SHP77 (cell line): ENCODE measurements at regions not wholly inside any gene's neighbourhood (a gene's known extent, or its start where the extent isn't known, plus 50 kb on each side); places are given as distances from the start of the nearest gene placed in this dataset.
"Not testable (repeated sequence)": the region's sequence is repeated elsewhere in the genome, so short reads cannot be mapped to it uniquely, and the experiment has no call there.

Experiments
- DNase-seq, 2 experiments: peaks; one replicate each; lab custom pipeline; 2025; lab: John Stamatoyannopoulos, UW

DNA sequence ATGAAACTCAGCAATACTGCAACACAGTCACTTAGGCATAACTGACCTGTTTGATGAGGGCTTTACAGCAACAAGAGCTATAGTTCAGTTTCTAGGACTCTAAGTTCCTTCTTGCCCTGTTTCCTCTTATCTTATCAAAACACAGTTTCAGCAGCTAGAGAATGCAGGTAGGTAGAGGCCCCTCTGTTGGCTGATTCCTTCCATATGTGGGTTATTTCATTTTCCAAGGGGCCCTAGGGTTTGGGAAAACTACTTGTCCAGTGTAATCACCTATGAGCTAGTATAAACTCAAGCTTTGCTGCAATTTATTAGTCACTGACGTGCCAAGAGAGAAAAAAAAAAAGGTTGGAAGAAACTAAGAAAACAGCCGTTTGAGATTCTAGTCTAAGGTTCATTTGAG lies 607.7 kb upstream of the USP24 start:
- DNase-seq = no peak

DNA sequence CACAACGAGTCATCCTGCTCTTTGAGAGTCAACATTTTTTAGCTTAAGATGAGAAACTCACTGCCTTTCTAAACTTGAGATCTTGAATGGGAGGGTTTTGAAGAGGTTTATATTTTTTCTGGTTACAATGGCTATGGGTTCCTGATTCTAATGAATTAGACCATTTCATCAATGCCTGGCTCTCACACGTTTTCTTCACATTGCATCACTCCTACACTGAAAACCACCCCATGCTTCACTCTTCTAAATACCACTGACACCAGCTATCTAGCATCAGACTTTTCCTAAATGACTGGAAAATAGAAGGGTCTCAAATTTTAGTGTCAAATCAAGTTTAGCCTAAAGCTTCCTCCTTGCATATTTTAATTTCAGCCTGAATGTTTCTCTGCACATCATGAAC lies 606.1 kb upstream of the USP24 start:
- no peak for DNase-seq

DNA sequence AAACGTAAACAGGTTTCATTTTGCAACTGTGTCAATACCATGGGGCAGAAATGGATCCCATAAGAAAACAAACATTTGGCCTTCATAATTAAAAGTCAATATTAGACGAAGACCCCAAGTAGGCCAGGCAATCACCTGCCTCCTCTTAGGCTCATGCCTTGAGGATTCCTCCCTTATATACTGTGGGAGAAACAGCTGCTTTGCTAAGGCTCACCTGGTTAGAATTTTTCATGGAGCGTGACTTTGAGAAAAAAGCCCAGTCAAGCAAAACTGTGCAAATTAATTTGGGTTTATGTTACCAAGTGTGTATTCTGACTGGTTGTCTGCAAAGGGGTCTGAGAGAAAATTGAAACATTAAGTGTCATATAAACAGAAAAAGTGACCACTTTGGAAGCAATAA lies 605.3 kb upstream of the USP24 start:
- peak; percentile 94 to 95 for DNase-seq

DNA sequence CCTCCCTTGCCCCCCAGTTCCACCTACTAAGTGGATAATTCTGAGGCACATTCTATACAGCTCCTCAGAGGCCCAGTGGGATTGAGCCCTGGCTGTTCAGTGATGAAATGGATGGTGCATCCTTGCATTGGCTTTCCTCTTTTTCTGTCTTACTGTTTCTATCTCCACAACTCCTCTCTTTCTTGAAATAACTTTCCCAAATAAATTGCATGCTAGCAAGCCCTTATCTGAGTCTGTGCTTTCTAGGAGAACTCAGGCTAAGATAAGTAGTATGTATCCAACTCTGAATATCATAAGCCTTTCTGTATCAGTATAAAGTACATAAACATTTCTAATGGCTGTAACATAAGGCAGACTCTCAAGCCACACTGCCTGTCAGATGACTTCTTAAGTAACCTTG lies 603.8 kb upstream of the USP24 start:
- DNase-seq = no peak

DNA sequence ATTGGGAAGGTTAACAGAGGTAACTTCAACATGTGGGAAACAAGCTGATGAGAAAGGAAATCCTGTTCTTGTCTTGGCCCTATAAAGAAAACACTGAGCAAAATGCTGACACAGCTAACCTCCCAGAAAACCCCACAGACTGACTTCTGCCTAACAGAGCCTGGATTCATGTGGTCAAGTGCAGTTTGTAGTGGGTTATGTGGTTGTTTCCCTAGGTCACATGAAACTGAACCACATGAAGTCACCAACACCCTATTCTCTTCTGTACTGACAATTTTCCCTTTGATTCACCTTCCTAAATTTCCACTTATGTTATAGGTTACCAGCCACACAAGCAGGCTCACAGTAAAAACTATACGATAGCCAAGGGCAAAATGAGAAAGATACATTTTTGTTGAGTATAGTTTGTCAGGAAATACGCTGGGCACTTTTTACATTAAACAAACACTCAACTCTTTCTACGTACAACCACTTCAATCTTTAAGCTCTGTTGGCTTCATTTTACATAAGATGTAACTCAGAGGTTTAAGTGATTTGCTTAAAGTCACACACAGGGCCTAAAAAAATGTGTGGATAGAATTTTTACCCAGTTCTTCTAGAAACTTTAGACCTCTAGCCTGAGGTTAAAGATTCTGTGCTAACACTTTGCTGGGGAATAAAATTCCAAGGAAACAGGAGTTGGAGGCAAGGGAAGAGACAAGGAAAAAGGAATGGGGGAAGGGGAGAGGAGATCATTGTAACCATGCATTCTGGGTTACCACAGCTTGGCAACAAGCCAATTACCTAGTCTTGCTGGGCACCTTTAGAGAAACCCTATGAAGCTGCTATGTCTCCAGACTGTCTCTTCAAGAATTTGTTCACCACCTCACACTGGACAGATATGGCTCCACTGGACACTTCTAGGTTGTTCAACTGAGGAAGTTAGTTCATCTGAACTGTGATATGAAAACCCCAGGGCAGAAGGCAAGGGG lies 601.6 kb upstream of the USP24 start:
- no peak for DNase-seq

DNA sequence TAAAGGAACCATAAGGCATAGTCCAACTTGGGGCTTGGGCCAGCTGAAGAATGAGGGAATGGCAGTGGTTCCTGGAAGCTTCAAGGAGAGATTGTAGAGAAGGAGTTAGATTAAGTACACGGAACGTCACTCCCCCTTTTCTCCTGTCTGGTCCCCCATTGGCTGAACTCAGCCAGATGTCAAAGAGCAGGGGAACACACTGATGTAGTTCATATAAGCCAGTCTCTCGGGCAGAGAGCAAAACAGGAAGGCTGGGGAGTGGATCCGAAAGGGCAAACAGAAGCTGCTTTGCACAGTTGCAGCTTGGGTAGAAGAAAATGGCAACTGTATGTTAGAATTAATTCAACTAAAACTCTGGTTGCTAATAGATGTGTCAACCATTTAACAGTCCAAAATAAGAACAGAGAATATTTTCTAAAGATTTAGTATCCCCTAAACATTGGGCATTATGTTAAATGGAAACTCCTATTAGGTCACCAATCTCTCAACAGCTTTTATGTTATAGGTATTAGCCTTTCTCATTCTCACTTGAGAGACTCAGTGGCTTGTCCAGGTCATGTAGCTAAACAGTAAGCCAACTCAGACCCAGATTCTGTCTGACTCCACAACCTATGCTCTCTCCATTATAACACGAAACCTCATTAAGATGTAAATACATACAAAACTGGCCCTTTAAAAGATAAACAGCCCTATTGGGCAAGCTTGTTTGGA lies 600.7 kb upstream of the USP24 start:
- no peak for DNase-seq

DNA sequence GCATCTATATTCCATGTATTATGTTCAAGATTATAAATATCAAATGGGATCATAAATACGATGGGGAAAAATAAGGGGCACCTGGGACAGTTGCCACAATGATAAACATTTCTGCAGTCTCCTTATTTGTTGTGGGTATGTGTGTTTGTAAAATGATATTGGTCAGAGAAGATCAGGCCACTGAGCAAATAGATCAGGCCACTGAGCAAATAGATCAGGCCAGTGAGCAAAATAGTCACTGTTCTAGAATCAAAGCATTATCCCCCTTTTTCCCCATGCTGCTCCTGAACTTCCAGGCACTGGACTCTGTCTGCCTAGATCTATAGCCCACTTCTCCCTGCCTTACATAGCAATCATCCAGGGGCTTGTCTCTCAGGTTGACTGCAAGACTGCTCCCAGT lies 599.8 kb upstream of the USP24 start:
- no peak for DNase-seq

DNA sequence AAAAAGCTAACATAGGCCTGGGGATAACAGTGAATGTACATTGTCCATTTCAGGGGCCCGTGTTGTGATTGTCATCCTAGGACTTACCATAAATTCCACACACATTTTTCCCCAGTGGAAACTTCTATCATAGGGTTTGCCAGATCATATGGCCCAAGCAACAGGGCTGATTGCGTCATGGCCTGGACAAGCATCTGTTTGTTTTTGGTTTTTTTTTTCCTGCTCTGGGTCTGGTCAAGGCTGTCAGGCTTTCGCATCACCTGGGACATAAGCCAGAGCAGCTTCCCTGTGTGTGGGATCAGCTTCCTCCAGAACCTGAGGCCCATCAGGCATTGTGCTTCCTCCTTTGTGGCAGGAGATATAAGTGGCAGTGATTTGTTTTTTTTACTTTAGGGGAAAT lies 598.5 kb upstream of the USP24 start:
- DNase-seq = peak; percentile 9 to 25

DNA sequence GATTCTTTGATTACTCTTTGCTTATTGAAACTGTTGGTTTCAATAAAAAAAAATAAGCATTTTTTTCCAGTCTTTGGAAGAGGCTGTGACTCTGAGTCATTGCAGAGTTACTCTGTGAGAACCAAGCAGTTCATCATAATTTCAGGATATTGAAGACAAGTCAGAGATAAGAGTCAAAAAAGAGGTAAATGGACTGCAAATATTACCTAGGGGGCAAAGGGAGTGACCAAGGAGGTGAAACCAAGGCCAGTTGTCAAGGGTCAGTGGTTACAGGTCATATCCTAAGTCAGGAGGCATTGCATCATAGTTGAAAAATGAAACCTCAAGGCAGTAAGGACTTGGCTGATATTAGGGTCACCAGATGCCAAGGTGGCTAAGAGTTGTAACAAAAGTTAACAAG lies 597.1 kb upstream of the USP24 start:
- no peak for DNase-seq

DNA sequence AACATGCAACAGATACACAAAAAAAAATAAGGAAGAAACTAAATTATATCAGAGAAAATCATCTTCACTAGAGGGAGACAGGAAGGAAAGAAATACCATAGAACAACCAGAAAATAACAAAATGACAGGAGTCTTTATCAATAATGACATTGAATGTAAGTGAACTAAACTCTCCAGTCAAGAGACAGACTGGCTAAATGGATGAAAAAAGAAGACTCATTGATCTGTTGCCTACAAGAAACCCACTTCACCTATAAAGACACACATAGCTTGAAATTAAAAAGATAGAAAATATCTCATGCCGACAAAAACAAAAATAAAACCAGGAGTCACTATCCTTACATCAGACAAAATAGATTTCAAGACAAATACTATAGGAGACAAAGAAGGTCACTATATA lies 593.1 kb upstream of the USP24 start:
- DNase-seq = no peak

DNA sequence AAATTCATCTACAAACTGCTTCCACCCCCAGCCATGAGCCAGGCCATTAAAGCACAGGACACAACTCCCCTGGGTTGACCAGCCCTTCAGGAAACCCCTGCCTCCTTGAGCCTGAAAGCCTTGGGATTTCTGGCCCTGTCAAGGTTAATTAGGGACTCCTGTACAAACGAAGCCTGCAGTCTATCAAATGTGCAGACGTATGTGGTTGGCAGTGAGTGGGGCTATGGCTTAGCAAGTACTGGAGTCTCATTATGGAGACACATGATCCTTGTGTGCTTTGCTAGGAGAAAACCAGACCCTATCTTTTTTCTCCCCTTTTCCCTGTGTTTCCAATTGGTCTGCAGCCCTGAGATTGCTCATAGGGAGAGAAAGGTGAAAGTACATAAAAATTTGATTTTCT lies 588.3 kb upstream of the USP24 start:
- DNase-seq = no peak

DNA sequence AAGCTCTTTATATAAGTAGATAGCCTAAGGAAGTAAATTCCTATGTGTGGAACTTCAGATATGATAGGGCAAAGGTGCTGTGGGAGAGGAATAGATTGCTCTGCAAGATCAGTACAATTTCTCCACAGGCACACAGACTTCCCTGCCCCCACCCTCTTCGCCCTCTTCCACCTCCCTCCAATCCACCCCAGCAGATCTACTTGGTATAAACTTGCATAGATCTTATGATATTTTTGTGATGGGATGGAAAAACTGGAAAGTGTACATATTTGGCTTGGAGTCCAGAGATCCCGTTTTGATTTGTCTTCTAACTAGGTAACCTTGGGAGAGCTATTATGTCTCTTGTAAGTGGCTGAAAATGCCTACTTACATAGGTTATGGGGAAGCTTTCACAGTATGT lies 586.3 kb upstream of the USP24 start:
- no peak for DNase-seq

DNA sequence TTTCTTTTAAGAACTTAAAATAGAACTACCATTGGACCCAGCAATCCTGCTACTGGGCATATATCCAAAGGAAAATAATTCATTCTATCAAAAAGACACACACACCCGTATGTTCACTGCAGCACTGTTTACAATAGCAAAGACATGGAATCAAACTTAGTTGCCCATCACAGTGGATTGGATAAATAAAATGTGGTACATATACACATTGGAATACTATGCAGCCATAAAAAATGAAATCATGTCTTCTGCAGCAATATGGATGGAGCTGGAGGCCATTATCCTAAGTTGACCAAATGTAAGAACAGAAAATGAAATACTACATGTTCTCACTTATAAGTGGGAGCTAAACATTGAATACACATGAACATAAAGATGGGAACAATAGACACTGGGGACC lies 585.3 kb upstream of the USP24 start:
- no peak for DNase-seq

DNA sequence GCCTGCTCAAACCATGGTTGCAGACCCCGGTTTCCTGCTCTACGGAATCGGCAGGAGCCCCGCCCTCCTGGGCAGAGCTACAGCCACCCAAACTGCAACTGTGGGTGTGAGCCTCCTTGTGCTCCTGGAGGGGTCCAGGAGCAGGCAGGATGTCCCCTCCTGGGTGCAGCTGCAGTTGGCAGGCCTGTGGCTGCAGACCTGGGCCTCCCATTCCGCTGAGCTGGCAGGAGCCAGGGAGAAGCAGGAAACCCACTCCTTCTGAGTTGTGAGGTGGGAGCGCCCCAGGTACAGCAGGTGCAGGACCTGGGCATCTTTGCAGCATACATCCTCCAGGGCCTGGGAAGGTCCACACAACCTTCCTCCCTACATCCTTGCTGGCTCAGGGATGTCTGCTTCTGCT lies 578.7 kb upstream of the USP24 start:
- DNase-seq = no peak

DNA sequence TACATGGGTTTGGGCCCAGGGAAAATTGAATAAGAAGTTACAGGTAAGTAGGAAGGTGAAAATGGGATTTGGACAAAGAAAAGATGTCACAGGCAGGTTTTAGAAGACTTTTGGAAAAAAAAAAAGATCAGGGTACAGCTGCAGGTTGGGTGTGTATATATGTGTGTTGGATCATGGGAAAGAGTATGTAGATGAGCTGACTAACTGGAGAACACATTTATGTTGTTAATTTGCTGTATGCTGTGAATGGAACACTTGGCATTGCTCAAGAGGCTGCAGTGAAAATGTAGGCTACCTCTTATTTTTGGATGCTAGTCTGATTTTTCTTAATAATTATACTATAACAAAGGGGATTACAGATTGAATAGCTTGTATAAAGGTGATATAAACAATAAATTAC lies 577.7 kb upstream of the USP24 start:
- DNase-seq = no peak

DNA sequence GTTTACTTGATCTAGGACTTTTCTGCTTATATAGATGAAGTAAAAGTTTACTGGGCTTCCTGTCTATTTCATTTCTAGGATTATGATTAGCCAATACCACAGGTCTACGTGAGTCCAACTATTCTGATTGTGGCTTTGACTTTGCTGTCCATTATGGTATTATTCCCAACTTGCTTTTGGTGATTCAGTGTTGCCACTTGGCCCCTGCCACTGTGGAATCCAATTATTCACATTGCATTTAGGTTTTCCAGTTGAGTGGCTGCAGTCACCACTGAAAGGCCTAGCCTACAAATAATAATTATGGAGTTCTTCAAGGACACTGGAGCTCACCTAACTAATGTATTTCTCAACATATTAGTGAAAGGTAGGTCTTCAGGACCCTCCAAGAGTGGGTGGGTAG lies 574.3 kb upstream of the USP24 start:
- no peak for DNase-seq

DNA sequence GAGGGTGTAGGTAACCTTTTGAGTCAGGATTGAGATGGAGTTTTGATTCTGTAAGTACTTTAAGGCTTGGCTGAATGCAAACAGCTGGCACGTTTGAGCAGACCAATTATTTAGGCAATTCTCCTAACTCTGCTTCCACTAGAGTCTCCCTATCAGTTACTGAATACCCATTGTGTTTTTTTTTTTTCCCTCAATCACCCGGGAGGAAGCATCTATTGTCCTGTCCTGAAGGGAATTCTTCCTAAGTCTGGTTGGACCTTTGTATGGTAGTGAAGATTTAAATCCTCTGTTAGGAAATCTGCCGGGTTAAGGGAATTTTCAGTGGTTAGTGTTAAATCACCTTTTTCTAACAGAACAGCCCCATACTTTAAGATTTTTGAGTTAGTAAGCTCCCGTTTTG lies 571.2 kb upstream of the USP24 start:
- DNase-seq = no peak

DNA sequence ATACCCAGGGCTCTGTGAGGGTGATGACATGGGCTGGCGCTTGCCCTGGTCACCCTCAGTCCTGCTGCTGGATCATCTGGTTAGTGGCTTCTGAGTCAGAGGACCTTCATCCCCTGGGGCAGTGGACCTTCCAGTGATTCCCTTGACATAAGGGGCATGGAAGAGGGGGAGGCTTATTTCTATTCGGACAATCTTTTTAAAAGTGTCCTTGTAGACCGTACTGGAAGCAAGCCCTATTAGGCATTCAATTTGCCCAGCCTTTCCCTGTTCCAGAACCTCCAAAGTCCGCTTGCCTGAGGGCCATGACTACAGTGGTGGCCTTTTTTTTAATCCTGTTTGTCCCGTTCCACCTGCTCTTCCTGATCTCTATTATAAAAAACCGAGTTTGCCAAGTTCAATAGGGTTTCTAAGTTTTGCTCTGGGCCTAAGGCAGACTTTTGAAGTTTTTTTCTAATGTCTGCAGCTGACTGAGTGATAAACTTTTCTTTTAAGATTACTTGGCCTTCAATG lies 569.8 kb upstream of the USP24 start:
- DNase-seq = not testable (repeated sequence)

DNA sequence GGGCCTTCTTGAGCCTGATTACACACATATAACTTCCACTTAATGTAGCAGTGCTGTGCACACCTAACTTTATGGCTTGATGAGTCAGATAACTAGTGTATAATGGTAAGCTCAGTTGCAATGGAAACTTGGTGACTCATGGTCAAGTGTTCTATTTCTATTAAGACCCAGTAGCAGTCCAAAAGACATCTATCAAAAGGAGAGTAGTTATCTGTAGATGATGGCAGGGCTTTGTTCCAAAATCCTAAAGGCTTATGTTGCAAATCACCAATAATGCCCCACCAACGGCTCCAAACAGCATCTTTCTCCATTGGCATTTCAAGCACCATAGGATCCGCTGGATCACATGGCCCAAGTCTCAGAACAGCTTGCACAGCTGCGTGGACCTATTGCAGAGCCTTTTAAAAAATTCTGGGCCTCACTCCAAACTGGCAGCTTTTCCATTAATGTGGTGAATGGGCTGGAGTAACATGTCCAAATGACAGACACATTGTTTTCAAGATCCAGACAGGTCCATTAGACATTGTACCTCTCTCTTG lies 566.8 kb upstream of the USP24 start:
- no peak for DNase-seq

DNA sequence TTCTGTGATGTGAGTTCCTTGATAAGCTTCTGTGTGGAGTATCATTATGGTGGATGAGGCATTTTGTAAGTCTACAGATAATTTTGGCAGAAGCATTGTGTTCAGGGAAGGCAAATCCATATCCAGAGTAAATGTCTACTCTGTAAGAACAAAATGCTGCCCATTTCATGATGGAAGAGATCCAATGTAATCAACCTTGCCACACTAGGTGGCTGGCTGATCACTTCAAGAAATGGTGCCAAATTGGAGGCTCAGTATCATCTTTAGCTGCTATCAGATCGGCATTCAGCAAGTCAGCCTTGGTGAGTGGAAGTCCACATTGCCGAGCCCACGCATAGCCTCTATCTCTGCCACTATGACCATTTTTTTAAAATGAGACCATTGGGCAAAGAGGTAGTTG lies 565.8 kb upstream of the USP24 start:
- DNase-seq = no peak

DNA sequence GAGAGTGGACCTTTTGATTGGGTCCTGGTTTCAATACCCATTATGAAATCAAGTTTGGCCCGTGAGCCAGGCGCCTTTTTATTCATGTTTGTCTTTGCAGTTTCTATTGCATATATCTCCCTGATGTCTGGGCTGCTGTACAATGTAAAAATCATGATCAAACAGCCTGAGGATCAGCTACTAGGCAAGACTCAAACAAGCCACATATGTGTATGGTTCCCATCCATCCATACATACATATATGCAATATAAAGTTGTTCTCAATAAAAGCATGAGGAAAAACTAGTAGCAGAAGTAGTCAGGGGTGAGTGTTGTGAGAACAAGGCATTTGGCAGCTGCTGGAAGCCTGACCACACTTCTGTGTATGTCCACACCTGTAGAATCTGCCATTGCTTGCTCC lies 562.4 kb upstream of the USP24 start:
- no peak for DNase-seq

DNA sequence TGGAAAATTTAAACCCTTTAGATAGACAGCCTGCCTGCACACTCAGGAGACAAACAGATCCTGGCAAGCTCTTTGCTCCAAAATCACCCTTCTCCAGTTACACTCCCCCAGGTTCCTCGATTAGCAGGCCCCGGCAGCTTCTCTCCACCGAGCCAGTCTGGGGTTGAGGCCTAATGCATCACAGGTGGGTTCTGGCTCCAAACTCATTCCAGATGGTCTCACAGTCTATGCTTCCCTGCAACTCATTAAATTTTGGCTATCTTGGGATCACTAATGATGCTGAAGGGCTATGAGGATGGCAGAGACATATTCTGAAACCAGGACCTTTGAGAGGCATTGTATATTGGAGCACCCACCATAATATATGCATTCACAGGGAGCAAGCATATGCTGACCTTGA lies 559.8 kb upstream of the USP24 start:
- no peak for DNase-seq

DNA sequence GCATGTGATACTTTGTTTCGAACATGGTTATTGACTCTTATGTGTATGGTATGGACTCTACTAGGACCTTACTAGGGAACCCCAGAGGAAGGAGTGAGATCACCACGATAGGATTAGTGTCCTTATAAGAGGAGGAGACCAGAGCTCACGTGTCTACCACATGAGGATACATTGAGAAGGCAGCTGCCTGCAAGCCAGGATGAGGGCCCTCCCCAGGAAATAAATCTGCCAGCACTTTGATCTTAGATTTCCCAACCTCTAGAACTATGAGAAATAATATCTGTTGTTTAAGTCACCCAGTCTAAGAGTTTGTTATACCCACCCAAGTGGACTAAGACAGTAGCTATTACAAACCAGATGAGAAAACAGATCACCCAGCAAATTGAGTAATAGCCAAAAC lies 559.3 kb upstream of the USP24 start:
- DNase-seq = no peak
